ENCODE measurements at regions not wholly inside any gene's neighbourhood (a gene's known extent, or its start where the extent isn't known, plus 50 kb on each side); places are given as distances from the start of the nearest gene placed in this dataset.

- H3K27ac ChIP-seq: no peak overlapping the region
- no peak for TF ChIP-seq CTCF (conservative IDR thresholded peaks at IDR 0.05)
These were observed 397.5 kb upstream of the PLXNA2 start for GRCh38 chr1:208641579-208642280.

GRCh38 chr1:208643005-208643597, 398.9 kb upstream of the PLXNA2 start:
- TF ChIP-seq CTCF (conservative IDR thresholded peaks at IDR 0.05): no peak
- no peak overlapping the region for H3K27ac ChIP-seq

GRCh38 chr1:208644401-208645160, 400.4 kb upstream of the PLXNA2 start:
- TF ChIP-seq CTCF (conservative IDR thresholded peaks at IDR 0.05): no peak
- no peak overlapping the region for H3K27ac ChIP-seq

- TF ChIP-seq CTCF (conservative IDR thresholded peaks at IDR 0.05): no peak
- no peak overlapping the region for H3K27ac ChIP-seq
These were observed 402.2 kb upstream of the PLXNA2 start for GRCh38 chr1:208646431-208646830.

- TF ChIP-seq CTCF (conservative IDR thresholded peaks at IDR 0.05): no peak
- no peak overlapping the region for H3K27ac ChIP-seq
These were observed 404.0 kb upstream of the PLXNA2 start for GRCh38 chr1:208648146-208648545.

GRCh38 chr1:208652296-208653160, 408.3 kb upstream of the PLXNA2 start:
- H3K27ac ChIP-seq: no peak overlapping the region
- peak; percentile 89 for TF ChIP-seq CTCF (conservative IDR thresholded peaks at IDR 0.05)
